HEK293T (cell line): ENCODE measurements at regions not wholly inside any gene's neighbourhood (a gene's known extent, or its start where the extent isn't known, plus 50 kb on each side); places are given as distances from the start of the nearest gene placed in this dataset.

Experiments used
- CTCF ChIA-PET: fragments of 350-600 bp; formaldehyde crosslinking; extraction: SDS; loops from one replicate; lab custom pipeline; 2021; ENCODE audit warnings: antibody characterized with exemption, inconsistent platforms; lab: Yijun Ruan, JAX
- POLR2A ChIA-PET: fragments of 350-600 bp; formaldehyde crosslinking; extraction: SDS; loops from one replicate; lab custom pipeline; 2020; ENCODE audit warnings: antibody characterized with exemption, inconsistent platforms; lab: Yijun Ruan, JAX
- DNase-seq: peaks from one replicate; pipeline ENCODE4 v3.0.0; 2012; ENCODE audit warnings: mixed read lengths; ENCODE audit errors: extremely low spot score
- ARNT ChIP-seq: fragments of 450-650 bp; IDR thresholded peaks from 2 replicates; pipeline ENCODE4 v1.6.1; 2017; ENCODE audit warnings: mild to moderate bottlenecking
- BHLHE40 ChIP-seq: fragments of 450-650 bp; IDR thresholded peaks from 2 replicates; pipeline ENCODE4 v1.6.1; 2016; ENCODE audit warnings: mild to moderate bottlenecking, moderate library complexity, borderline replicate concordance
- CTBP1 ChIP-seq: fragments of 450-650 bp; IDR thresholded peaks from 2 replicates; pipeline ENCODE4 v1.6.1; 2016; ENCODE audit warnings: borderline replicate concordance
- ELF4 ChIP-seq: fragments of 450-650 bp; IDR thresholded peaks from 2 replicates; pipeline ENCODE4 v1.6.1; 2017; ENCODE audit warnings: antibody characterized with exemption
- FOXA1 ChIP-seq: fragments of 450-650 bp; IDR thresholded peaks from 2 replicates; pipeline ENCODE4 v1.6.1; 2016; ENCODE audit warnings: mild to moderate bottlenecking
- FOXK2 ChIP-seq: fragments of 450-650 bp; IDR thresholded peaks from 2 replicates; pipeline ENCODE4 v1.6.1; 2016; ENCODE audit warnings: mild to moderate bottlenecking
- FOXM1 ChIP-seq: fragments of 450-650 bp; IDR thresholded peaks from 2 replicates; pipeline ENCODE4 v1.6.1; 2017; ENCODE audit warnings: mild to moderate bottlenecking, borderline replicate concordance
- HDGF ChIP-seq: fragments of 450-650 bp; IDR thresholded peaks from 2 replicates; pipeline ENCODE4 v1.6.1; 2017; ENCODE audit warnings: antibody characterized with exemption, borderline replicate concordance
- L3MBTL2 ChIP-seq: fragments of 450-650 bp; conservative IDR thresholded peaks from 2 replicates; pipeline ENCODE4 v1.6.1; 2016; ENCODE audit warnings: mild to moderate bottlenecking
- LEF1 ChIP-seq: fragments of 450-650 bp; IDR thresholded peaks from 2 replicates; pipeline ENCODE4 v1.6.1; 2017; ENCODE audit warnings: mild to moderate bottlenecking, borderline replicate concordance
- NFRKB ChIP-seq: fragments of 450-650 bp; IDR thresholded peaks from 2 replicates; pipeline ENCODE4 v1.6.1; 2016; ENCODE audit warnings: mild to moderate bottlenecking, moderate library complexity
- SP1 ChIP-seq: fragments of 450-650 bp; IDR thresholded peaks from 2 replicates; pipeline ENCODE4 v1.6.1; 2017
- SUZ12 ChIP-seq: fragments of 450-650 bp; IDR thresholded peaks from 2 replicates; pipeline ENCODE4 v1.6.1; 2016; ENCODE audit warnings: mild to moderate bottlenecking
- TARDBP ChIP-seq: fragments of 450-650 bp; IDR thresholded peaks from 2 replicates; pipeline ENCODE4 v1.6.1; 2016
- ZNF384 ChIP-seq: fragments of 450-650 bp; IDR thresholded peaks from 2 replicates; pipeline ENCODE4 v1.6.1; 2016
- TF ChIP-seq, protein P1 (sequence below): fragments of 450-650 bp; IDR thresholded peaks from 2 replicates; pipeline ENCODE4 v1.6.1; 2016

DNA sequence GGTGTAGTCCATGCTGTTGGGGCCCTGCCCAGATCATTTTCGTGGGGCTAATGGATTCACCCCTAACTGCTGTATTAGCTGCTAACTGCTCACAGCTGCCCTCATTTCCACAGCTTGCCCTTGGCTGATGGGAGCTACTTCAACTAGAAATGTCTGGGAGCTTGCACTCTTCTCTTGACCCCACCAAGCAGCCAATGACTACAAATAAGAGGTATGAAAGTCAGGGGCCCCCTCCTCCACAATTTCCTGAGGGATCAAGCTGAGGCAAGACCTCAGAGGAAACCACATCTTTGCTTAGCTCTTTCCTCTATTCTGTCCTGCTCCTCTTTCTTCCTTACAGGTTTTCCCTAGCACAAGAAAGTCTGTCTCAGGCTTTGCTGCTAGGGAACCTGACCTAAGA lies 397.5 kb downstream of the MLLT3 start:
- CTCF ChIA-PET = no interaction called here
- TF ChIP-seq FOXA1 (no peak), HDGF (no peak), ZNF384 (no peak), FOXM1 (no peak), FOXK2 (no peak), CTBP1 (no peak), L3MBTL2 (no peak), SUZ12 (no peak), BHLHE40 (no peak), NFRKB (no peak), SP1 (no peak), ELF4 (no peak), TARDBP (no peak)
- POLR2A ChIA-PET = no interaction called here
- DNase-seq = no peak

- no peak for TF ChIP-seq ZNF384
- TF ChIP-seq ELF4 = no peak
- no peak for TF ChIP-seq FOXK2
- no peak for TF ChIP-seq BHLHE40
- TF ChIP-seq, protein P1, sequence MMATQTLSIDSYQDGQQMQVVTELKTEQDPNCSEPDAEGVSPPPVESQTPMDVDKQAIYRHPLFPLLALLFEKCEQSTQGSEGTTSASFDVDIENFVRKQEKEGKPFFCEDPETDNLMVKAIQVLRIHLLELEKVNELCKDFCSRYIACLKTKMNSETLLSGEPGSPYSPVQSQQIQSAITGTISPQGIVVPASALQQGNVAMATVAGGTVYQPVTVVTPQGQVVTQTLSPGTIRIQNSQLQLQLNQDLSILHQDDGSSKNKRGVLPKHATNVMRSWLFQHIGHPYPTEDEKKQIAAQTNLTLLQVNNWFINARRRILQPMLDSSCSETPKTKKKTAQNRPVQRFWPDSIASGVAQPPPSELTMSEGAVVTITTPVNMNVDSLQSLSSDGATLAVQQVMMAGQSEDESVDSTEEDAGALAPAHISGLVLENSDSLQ = no peak
- TF ChIP-seq TARDBP = no peak
- no peak for TF ChIP-seq NFRKB
- no peak for TF ChIP-seq LEF1
- no peak for TF ChIP-seq CTBP1
- TF ChIP-seq L3MBTL2 = no peak
- TF ChIP-seq SP1 = no peak
- TF ChIP-seq HDGF = no peak
- TF ChIP-seq FOXA1 = no peak
- TF ChIP-seq SUZ12 = no peak
- TF ChIP-seq FOXM1 = no peak
- no peak for TF ChIP-seq ARNT
- POLR2A ChIA-PET = no interaction called here
- CTCF ChIA-PET = no interaction called here
- DNase-seq = no peak
Observed at GRCh38 chr9:20220286-20220685, 402.0 kb downstream of the MLLT3 start.

GRCh38 chr9:20219437-20219836 lies 402.9 kb downstream of the MLLT3 start:
- ChIA-PET CTCF (no interaction called here), POLR2A (no interaction called here)
- TF ChIP-seq ARNT (no peak), L3MBTL2 (no peak), NFRKB (no peak), CTBP1 (no peak), FOXA1 (no peak), TARDBP (no peak), SP1 (no peak), HDGF (no peak), BHLHE40 (no peak), SUZ12 (no peak), ELF4 (no peak), FOXK2 (no peak), ZNF384 (no peak), LEF1 (no peak), FOXM1 (no peak)
- TF ChIP-seq, protein P1 = no peak
- no peak for DNase-seq

- no peak for DNase-seq
- ChIA-PET POLR2A (no interaction called here), CTCF (no interaction called here)
- TF ChIP-seq SP1 (no peak), LEF1 (no peak), HDGF (no peak), CTBP1 (no peak), FOXA1 (no peak), FOXM1 (no peak), TARDBP (no peak), FOXK2 (no peak), BHLHE40 (no peak), L3MBTL2 (no peak), NFRKB (no peak)
- TF ChIP-seq, protein P1 = no peak
Observed at GRCh38 chr9:20217596-20217995, 404.7 kb downstream of the MLLT3 start.

DNA sequence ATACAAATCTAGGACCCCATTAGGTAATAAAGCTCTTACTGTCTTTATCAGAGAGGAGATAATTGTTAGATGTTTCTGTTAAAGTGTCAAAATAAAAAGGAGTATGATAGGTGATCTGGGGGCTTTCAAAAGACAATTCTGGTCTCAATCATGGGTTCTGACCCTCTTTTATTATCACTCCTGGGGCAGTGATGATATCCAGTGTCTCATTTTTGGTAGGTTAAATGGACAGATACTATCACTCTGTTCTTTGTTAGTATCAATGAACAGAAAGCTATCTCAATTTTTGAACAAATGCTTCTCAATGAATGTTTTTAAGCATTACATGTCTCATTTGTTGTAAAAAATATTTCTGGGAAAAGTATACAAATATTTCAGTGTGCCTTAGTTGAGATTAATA lies 405.9 kb downstream of the MLLT3 start:
- ChIA-PET CTCF (no interaction called here), POLR2A (no interaction called here)
- no peak for DNase-seq
- no peak for TF ChIP-seq FOXK2

DNA sequence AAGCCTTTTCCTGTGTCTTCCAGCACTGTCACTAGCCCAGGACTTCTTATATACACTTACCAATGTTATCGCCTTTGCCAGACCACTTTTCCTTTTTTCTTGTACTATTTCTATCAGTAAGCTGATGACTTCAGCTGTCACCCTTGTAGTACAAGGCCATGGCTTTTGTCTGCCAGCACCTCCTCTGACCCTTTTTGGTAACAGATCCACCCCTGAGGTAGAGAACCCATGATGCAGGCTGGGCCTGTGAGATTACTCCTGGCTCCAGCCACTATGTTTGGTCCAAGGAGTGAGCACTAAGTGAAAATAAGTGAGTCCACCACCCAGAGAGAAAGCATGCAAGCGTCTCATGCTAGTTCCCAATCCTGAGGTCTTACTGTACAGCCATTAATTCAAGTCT lies 406.7 kb downstream of the MLLT3 start:
- CTCF ChIA-PET = no interaction called here
- no peak for DNase-seq
- POLR2A ChIA-PET = no interaction called here
- TF ChIP-seq BHLHE40 = no peak
- no peak for TF ChIP-seq ELF4
- no peak for TF ChIP-seq FOXM1
- no peak for TF ChIP-seq TARDBP
- TF ChIP-seq NFRKB = no peak
- TF ChIP-seq FOXK2 = no peak
- no peak for TF ChIP-seq ARNT
- TF ChIP-seq, protein P1 = no peak
- no peak for TF ChIP-seq CTBP1
- no peak for TF ChIP-seq SP1
